HCT116 (cell line): ENCODE measurements at regions not wholly inside any gene's neighbourhood (a gene's known extent, or its start where the extent isn't known, plus 50 kb on each side); places are given as distances from the start of the nearest gene placed in this dataset.

ENCODE experiments used
- ATAC-seq: fragments of 200-7000 bp; cut with Tn5 transposase; 2 replicates; pipeline ENCODE4 v1.9.1; 2020; ENCODE audit warnings: mild to moderate bottlenecking, moderate library complexity
- BruUV-seq: library from RNA; stranded (reverse); fragments of 400-500 nt; replicated peaks from 2 replicates; lab custom pipeline; 2021; lab: Mats Ljungman, UMichigan
- CTCF ChIA-PET: fragments of 300-600 bp; sonication (Branson Sonifier 250); formaldehyde crosslinking; loops from one replicate; lab custom pipeline; 2021; ENCODE audit warnings: antibody characterized with exemption; lab: Charles Lee
- POLR2A ChIA-PET: fragments of 300-600, 350-600 bp; sonication (Branson Sonifier 250); formaldehyde crosslinking; loops from one replicate; lab custom pipeline; 2021; ENCODE audit warnings: antibody characterized with exemption; lab: Charles Lee
- RAD21 ChIA-PET, 2 experiments: fragments of 300-600 bp; sonication (Branson Sonifier 250); formaldehyde crosslinking; loops; one replicate each; lab custom pipeline; 2023; ENCODE audit warnings: low total read pairs in 2 of 2; ENCODE audit not compliant: uncharacterized antibody in 2 of 2, unreplicated experiment in 2 of 2, low non-redundant PET in 1 of 2; lab: Charles Lee
- DNase-seq: peaks from one replicate; pipeline ENCODE4 v3.0.0-alpha.2; 2010; ENCODE audit warnings: low read depth, low spot score
- H2AFZ ChIP-seq: fragments of 200-600 bp; shearing (Covaris generic), sonication (generic); 2 replicates; pipeline ENCODE4 v1.6.1; 2017; ENCODE audit warnings: low read depth, mixed run types, mixed read lengths, antibody characterized with exemption, low read length; ENCODE audit not compliant: poor library complexity, severe bottlenecking
- H3K27ac ChIP-seq: 2 replicates; pipeline ENCODE4 v1.5.1; 2012; ENCODE audit warnings: low read depth, low read length
- H3K27me3 ChIP-seq: fragments of 200-600 bp; sonication (generic); 2 replicates; pipeline ENCODE4 v1.6.1; 2016; ENCODE audit warnings: mixed run types, low read length, mixed read lengths; ENCODE audit not compliant: insufficient read depth
- H3K36me3 ChIP-seq, 2 experiments: fragments of 200-500 bp in 1 of 2; fragments of 200-600 bp in 1 of 2; sonication (Bioruptor generic) in 1 of 2; sonication (generic) in 1 of 2; 2 replicates each; pipeline versions ENCODE4 v1.5.1 to v1.6.1; 2014 to 2016; ENCODE audit warnings: low read length in 2 of 2, inconsistent platforms in 1 of 2, mixed read lengths in 1 of 2, mixed run types in 1 of 2; ENCODE audit not compliant: insufficient read depth in 2 of 2, control insufficient read depth in 1 of 2
- H3K4me1 ChIP-seq, 2 experiments: fragments of 200-600 bp in 1 of 2; sonication (generic) in 1 of 2; 2 replicates each; pipeline versions ENCODE4 v1.5.1 to v1.6.1; 2012 to 2017; ENCODE audit warnings: low read length in 2 of 2, inconsistent platforms in 1 of 2, mild to moderate bottlenecking in 1 of 2, mixed read lengths in 1 of 2, mixed run types in 1 of 2, moderate library complexity in 1 of 2; ENCODE audit not compliant: insufficient read depth in 2 of 2, control insufficient read depth in 1 of 2
- H3K4me2 ChIP-seq: fragments of 200-600 bp; sonication (generic); 2 replicates; pipeline ENCODE4 v1.6.1; 2017; ENCODE audit warnings: mixed run types, low read length, mixed read lengths
- H3K4me3 ChIP-seq, 2 experiments: fragments of 200-600 bp in 1 of 2; sonication (generic) in 1 of 2; replicated peaks in 1 of 2; 2 replicates each; pipeline ENCODE4 v1.5.1; 2011 to 2016; ENCODE audit warnings: low read length in 2 of 2, control low read depth in 1 of 2, low read depth in 1 of 2, mild to moderate bottlenecking in 1 of 2, mixed read lengths in 1 of 2, mixed run types in 1 of 2
- H3K79me2 ChIP-seq: fragments of 200-600 bp; sonication (generic); 2 replicates; pipeline ENCODE4 v1.6.1; 2017; ENCODE audit warnings: mild to moderate bottlenecking, mixed run types, low read length, moderate library complexity, mixed read lengths; ENCODE audit not compliant: insufficient read depth
- H3K9ac ChIP-seq: fragments of 200-600 bp; sonication (generic); 2 replicates; pipeline ENCODE4 v1.6.1; 2016; ENCODE audit warnings: low read length, mixed read lengths
- H3K9me2 ChIP-seq: fragments of 200-600 bp; sonication (generic), shearing (Covaris generic); 2 replicates; pipeline ENCODE4 v1.6.1; 2017; ENCODE audit warnings: mixed run types, mild to moderate bottlenecking, moderate library complexity; ENCODE audit not compliant: insufficient read depth
- H3K9me3 ChIP-seq, 2 experiments: fragments of 200-500 bp in 1 of 2; fragments of 200-600 bp in 1 of 2; sonication (Bioruptor generic) in 1 of 2; sonication (generic) in 1 of 2; 2 replicates each; pipeline ENCODE4 v1.6.1; 2014 to 2017; ENCODE audit warnings: low read length in 2 of 2, mixed read lengths in 2 of 2, inconsistent platforms in 1 of 2, low read depth in 1 of 2, mild to moderate bottlenecking in 1 of 2, mixed run types in 1 of 2, moderate library complexity in 1 of 2; ENCODE audit not compliant: control insufficient read depth in 1 of 2, insufficient read depth in 1 of 2
- H4K20me1 ChIP-seq: fragments of 200-600 bp; sonication (generic), shearing (Covaris generic); 2 replicates; pipeline ENCODE4 v1.6.1; 2017; ENCODE audit warnings: mixed run types, mild to moderate bottlenecking, moderate library complexity; ENCODE audit not compliant: insufficient read depth
- CTCF ChIP-seq, 3 experiments: fragments of 200-600 bp in 1 of 3; sonication (generic) in 1 of 3; IDR thresholded peaks in 2 of 3; conservative IDR thresholded peaks in 1 of 3; 2 replicates each; pipeline ENCODE4 v1.5.1; 2012 to 2017; ENCODE audit warnings: low read depth in 2 of 3, low read length in 2 of 3, antibody characterized with exemption in 1 of 3, borderline replicate concordance in 1 of 3, control low read depth in 1 of 3, mild to moderate bottlenecking in 1 of 3, mixed read lengths in 1 of 3, mixed run types in 1 of 3, moderate library complexity in 1 of 3; ENCODE audit not compliant: insufficient read depth in 1 of 3
- JUND ChIP-seq: IDR thresholded peaks from 2 replicates; pipeline ENCODE4 v1.6.1; 2012
- TCF7L2 ChIP-seq: IDR thresholded peaks from 2 replicates; pipeline ENCODE4 v1.7.0; 2011; ENCODE audit warnings: borderline replicate concordance, inconsistent platforms; ENCODE audit not compliant: insufficient read depth, insufficient read length; ENCODE audit errors: extremely low read depth
- ZBTB33 ChIP-seq: IDR thresholded peaks from 2 replicates; pipeline ENCODE4 v1.6.1; 2011; ENCODE audit warnings: mild to moderate bottlenecking, low read length, moderate library complexity; ENCODE audit not compliant: insufficient replicate concordance; ENCODE audit errors: extremely low read depth
- ZNF274 ChIP-seq: fragments of 200-500 bp; sonication (Bioruptor generic); IDR thresholded peaks from 2 replicates; pipeline ENCODE4 v1.6.1; 2014; ENCODE audit warnings: mild to moderate bottlenecking, low read depth, low read length, inconsistent platforms
- intact Hi-C: fragments of 100-400 bp; cut with micrococcal nuclease; formaldehyde crosslinking; loops from 2 replicates; pipeline ENCODE4 v1.10.0; 2022

GRCh38 chr16:82358606-82359221, 188.7 kb upstream of the MPHOSPH6 start:
- Histone ChIP-seq H3K27ac (no peak overlapping the region), H3K4me2 (no peak overlapping the region), H4K20me1 (no peaks in the 10 kb centered on the region), H3K9me2 (no peaks in the 10 kb centered on the region), H3K36me3 (no peaks in the 10 kb centered on the region), H3K79me2 (no peaks in the 10 kb centered on the region), H2AFZ (no peak overlapping the region), H3K4me3 (no peak overlapping the region), H3K9ac (no peak overlapping the region), H3K9me3 (no peaks in the 10 kb centered on the region), H3K4me1 (no peaks in the 10 kb centered on the region), H3K27me3 (peaks cover 41% of the 10 kb centered on the region)
- RAD21 ChIA-PET = no interaction called here
- no TSS peak for BruUV-seq
- CTCF ChIA-PET = no interaction called here
- no peak for DNase-seq
- intact Hi-C loops = no loop called here
- TF ChIP-seq CTCF (IDR thresholded peaks at IDR 0.05 in 2 of 3, conservative IDR thresholded peaks at IDR 0.05 in 1 of 3; ENCODE audit: borderline replicate concordance in 1 of 3, insufficient read depth in 1 of 3, low read depth in 2 of 3, low read length in 2 of 3) = no peak
- no peak for TF ChIP-seq JUND
- TF ChIP-seq ZNF274 = no peak
- TF ChIP-seq ZBTB33 = no peak
- TF ChIP-seq TCF7L2 = no peak
- no peak for ATAC-seq
- POLR2A ChIA-PET = no interaction called here
